C1 segment of cervical spinal cord (tissue), 14 donors: ENCODE measurements at regions not wholly inside any gene's neighbourhood (a gene's known extent, or its start where the extent isn't known, plus 50 kb on each side); places are given as distances from the start of the nearest gene placed in this dataset.

Source experiments
- DNase-seq, 14 donors: peaks; one replicate each; lab custom pipeline; 2025; lab: John Stamatoyannopoulos, UW

DNA sequence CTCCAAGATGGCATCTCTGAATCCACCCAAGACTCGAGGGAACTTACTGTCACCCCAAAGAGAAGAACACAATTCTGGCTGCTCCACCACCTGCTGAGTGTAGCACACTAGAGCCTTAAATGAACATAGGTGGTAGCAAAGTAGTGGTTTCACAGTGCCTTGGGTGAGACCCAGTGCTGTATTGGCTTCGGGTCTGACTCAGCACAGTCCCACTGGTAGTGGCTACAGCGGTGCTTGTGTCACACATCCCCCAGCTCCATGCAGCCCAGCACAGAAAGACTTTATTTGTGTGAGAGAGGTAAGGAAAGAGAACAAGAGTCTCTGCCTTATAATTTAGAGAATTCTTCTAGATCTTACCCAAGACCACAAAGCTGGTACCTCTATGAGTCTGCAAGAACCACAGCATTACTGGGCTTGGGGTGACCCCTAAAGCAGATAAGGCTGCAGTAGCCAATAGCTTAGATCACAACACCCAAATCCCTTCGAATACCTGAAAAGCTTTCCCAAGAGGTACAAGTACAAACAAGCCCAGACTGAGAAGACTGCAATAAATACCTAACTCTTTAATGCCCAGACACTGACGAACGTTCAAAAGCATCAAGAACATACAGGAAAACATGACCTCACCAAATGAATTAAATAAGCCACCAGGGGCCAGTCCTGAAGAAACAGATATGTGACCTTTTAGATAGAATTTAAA, 83.3 kb upstream of the SLC38A4 start:
- DNase-seq: no peak

DNA sequence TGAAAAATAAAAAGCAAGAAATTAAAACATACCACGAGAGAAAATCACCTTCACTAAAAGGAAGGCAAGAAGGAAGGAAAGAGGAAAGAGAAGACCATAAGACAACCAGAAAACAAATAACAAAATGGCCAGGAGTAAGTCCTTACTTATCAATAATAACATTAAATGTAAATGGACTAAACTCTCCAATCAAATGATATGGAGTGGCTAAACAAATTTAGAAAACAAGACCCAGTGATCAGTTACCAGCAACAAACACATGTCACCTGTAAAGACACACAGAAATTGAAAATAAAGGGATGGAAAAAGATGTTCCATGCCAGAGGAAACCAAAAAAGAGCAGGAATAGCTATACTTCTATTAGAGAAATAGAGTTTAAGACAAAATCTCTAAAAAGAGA, 85.0 kb upstream of the SLC38A4 start:
- DNase-seq: no peak

DNA sequence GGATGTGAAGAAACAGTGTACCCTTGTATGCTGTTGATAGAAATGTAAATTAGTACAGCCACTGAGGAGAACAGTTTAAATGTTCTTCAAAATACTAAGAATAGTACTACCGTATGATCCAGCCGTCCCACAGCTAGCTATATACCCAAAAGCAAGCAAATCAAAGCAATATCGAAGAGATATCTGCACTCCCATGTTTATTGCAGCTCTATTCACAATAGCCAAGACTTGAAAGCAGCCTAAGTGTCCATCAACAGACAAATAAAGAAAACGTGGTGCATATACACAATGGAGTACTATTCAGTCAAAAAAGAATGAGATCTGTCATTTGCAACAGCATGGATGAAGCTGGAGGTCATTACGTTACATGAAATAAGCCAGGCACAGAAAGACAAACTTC, 88.5 kb upstream of the SLC38A4 start:
- no peak for DNase-seq

DNA sequence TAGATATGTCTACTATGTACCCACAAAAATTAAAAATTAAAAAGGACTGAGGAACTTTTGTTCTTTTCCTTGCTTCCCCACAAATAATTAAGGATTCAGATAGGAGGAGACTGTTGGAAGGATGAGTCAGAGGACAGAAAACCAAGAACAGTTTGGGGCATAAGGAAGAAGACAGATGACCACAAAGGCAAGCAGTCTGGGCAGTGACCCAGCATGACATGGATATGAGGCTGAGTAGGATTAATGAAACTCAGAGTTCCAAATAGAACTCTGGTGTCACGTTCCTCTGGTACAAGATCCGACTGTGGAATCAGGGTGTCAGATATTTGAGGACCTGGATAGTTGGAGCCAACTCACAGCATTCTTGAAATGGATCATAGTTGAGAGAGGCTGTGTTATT, 89.3 kb upstream of the SLC38A4 start:
- no peak for DNase-seq

DNA sequence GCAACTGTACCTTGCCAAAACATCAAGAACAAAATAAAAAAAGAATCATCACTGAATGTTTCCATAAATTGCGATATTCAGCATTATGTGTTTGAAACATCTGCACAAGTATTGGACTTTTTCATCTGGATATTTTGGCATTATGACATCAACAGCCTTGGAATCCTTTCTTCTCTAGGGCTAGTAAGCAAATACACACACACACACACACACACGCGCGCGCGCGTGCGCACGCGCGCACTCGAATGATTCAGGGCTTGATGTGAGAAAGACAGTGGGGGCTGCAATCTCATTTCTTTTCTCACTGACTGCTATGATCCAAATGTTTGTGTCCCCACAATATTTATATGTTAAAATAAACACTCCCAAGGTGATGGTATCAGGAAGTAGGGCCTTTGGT, 90.0 kb upstream of the SLC38A4 start:
- DNase-seq: no peak

DNA sequence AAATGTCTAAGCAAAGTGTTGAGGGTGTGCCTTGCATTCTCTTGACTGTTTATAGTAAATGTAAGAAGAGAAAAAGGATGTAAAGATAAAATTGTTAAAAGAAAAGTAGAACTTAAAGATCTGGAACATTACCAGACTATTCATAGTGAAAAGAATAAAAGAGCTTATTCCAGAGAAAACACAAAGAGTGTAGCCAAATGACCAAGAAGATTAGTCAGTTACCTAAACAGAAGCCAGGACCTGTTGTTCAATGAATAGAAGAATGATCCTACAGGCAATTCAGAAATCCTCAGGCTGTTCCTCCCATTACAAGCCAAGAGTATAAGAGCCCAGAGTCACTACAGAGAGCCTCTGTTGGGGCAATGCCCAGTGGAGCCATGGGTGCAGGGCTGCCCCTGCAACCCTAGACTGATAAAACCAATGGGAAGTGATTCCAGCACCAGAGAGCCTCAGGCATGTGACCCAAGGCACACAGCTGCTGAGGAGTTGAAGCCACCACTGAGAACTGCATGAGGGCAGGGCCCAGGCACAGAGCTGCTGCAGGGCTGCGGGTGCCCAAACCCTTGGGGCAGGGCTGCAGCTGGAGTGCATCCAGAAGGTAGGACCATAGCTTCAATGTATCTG, 91.1 kb upstream of the SLC38A4 start:
- no peak for DNase-seq

DNA sequence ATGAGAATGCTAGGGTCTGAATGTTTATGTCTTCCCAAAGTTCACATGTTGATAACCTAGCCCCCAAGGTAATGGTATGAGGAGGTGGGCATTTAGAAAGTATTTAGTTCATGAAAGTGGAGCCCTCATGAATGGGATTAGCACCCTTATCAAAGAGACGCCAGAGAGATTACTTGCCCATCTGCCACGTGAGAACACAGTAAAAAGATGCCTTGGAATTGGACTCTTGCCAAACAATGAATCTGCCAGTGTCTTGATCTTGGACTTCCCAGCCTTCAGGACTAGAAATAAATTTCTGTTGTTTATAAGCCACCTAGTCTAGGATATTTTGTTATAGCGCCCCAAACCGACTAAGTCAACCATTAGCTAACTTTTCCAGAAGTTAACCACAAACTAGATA, 92.0 kb upstream of the SLC38A4 start:
- DNase-seq: no peak

DNA sequence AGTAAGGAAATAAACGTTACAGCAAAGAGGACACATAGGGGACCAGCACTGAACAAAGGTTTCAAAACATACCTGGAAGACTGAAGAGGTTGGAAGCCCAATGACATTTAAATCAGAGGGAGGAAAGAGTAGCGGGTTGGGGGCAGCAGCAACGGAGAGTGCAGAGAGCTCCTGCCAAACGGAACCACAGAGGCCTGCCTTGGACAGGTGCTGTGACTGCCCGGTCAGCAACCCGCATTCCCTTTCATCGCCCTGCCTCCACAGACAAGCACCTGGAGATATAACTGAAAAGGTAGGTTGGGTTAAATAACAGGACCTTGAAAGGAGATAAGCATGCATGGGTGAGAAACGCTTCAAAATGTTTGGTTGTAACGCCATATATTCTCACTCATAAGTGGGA, 92.8 kb upstream of the SLC38A4 start:
- DNase-seq: no peak

DNA sequence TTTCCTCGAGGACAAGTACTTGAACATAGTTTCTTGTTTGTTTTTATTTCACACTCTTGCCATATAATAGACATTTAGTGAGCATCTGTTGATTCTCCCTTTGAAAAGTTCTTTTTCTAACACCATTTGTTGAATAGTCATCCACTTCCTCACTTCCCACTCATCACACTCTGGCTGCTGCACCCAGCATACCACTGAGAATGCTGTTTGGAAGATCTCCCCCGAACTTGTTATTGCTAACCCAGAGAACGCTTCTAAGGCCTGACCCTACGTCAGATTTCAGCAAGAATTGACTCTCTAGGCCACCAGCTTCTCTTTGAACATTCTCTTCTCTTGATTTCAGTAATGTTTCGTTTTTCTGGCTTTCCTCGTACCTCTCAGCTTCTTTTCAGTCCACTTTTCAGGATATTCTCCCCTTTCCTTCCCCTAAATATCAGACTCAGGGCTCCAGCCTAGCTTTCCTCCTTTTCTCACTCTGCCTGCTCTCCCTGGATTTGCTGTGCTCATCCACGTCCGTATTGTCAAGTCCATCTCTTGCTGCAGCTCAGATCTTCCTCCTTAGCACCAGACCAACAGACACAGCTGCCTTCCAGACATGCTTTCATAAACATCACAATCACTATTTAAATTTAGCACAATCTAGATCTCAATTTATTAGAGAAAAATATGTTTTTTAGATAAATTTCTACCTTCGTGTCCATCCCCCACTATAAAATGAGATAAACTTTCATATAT, 94.0 kb upstream of the SLC38A4 start:
- DNase-seq: no peak

DNA sequence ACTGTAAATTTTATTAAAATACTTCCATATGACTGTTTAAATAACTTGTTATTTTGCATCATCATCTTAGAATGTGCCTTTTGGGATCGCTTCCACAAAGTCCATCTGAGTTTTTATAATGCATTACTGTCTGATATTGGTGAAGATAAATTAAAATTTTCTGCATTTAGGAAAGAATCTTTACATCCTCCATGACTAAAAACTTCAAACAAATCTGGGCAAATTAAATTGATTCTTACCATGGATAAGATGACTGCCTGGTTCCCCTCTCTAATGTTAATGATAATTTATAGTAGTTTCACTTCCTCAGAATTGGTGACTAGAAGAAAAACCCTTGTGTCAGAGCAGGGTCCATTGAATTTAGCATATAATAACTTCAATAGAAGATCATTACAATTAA, 94.7 kb upstream of the SLC38A4 start:
- DNase-seq: no peak

DNA sequence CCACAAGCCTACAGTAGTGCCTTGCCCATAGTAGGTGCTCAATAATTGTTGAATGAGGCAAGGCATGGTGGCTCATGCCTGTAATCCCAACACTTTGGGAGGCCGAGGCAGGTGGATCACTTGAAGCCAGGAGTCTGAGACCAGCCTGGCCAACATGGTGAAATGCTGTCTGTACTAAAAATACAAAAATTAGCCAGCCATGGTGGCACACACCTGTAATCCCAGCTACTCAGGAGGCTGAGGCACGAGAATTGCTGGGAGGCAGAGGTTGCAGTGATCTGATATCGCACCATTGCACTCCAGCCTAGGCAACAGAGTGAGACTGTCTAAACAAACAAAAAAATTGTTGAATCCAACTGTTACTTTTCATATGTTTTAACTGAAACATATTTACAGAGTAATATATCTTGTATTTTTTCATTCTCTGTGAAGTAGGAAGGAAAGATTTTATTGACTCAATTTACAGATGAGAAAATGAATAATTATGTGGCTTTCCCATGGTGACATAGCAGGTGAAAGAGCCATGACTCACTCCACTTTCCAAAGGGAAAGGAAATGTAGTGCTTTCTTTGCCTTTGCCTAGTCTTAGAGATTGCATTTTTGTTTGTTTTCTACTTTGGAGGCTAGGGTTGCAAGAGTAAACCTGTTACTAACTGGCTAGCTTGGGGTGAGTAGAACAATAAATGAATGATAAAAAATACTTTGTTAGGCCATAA, 95.4 kb upstream of the SLC38A4 start:
- no peak for DNase-seq

DNA sequence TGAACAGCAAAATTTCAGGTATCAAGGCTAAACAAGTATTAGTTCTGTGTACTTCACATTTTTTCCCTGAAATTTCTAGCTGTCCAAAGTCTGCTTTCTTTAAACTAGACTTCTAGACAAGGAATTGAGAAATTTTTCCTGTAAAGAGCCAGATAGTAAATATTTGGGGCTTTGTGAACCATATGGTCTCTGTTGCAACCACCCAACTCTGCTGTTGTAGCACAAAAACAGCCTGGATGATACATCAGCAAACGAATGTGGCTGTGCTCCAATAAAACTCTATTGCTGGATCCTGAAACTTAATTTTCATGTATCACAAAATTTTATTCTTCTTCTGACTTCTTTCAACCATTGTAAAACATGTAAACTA, 96.0 kb upstream of the SLC38A4 start:
- no peak for DNase-seq

DNA sequence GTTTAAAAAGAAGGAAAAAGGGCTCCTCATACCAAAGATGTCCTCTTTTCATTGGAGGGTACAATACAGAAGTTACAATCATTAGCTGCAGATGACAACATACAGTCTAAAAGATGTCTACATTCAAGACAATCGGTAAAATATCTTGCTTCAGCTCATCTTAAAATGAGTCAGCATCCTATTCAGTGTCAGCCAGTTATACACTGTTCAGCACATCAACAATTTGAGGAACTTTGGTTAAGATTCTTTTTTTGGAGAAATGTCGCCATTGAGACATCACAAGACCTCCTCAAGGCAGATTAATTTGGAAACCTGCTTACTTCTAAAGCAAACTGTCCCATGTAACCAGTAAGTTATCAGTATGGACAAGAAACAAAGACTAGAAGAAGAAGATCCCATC, 100.7 kb upstream of the SLC38A4 start:
- DNase-seq: no peak

DNA sequence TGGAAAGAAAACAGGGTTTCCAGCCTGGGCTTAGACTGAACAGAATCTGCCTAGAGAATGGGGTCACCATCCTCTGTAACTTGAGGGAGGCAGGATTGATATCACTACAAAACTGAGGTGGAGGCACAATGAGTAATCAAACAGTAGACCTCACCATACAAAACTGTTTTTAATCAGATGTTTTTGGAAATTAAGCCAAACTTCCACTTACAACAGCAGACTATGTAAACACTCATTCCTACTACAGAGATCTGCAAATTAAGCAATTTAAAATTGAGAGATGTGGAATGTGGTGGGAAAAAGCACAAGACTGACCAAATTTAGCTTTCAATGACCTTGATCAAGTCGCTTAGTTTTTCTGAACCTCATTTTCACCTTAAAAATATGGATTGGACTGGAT, 104.3 kb upstream of the SLC38A4 start:
- DNase-seq: no peak

DNA sequence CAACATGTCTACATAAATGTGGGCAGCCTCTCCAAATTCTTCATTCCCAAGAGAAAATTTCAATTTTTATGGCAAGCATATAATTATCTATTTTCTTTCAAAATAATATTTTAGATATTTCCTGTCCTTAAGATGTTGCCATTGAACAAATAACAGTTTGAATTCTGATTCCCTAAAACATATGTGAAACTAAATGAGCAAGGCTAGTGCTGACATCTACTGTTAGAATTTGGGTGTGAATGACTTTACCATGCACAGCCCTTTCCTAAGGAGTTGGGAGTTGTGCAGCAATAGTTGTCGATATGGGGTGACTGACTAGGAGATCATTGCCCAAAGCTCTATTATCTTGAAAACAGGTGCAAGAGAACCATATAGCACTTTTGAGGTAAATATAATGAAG, 108.2 kb upstream of the SLC38A4 start:
- DNase-seq: no peak

DNA sequence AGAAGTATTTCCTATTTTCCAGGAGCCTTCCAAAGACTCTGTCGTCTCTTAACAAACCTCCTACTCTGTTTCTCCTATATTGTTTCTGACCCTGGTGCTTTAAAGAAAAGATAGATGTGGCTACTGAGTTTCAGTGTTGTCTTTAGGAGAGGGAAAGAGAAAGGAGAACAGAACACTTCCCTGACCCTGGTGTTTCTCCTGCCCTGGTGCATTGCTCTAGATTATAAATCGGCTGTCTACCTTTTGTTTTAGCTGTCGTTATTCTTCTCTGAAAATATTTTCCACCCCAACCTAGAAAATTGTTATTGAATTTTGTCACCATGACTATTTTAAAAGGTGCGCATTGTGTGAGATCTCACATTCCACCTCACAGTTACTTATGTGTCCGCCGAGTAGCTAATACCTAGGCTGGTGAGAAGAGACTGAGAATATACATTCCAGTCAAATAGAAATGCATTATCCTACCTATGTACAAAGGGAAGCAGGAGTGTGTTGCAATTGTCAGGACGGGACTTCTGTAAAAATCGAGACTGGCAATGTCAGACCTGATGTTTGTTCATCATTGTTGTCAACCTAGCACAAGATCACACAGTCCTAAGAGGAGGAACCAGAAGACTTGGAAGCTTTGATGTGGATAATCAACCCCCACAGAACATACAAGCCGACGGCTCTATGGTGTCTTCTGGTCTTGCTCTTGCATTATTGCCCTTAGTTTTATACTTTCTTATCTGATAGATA, 108.7 kb upstream of the SLC38A4 start:
- no peak for DNase-seq

DNA sequence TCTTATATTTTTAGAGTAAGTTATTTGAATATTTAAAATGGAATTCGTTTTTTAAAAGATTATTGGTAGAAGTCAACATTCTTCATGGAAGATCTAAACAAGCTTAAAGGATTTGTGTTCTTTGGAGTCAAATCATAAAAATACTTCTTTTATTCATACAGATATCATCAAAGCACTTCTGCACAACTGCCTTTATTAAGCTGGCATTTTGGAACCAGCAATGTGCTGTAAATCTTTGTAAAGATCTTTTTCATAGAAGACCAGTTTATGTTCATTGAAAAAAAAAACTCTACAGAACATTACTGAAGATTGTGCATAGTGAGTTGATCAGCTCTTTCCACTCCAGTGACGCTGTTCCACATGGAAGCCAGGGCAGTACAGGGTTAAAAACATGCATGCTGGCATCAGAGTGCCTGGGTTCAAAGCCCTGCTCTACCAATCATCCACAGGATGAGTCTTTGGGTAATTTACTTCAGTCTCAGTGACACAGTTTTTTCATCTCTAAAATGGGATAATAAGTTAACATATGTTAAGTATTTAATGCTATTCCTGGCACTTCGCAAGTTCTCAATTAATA, 109.6 kb upstream of the SLC38A4 start:
- no peak for DNase-seq

DNA sequence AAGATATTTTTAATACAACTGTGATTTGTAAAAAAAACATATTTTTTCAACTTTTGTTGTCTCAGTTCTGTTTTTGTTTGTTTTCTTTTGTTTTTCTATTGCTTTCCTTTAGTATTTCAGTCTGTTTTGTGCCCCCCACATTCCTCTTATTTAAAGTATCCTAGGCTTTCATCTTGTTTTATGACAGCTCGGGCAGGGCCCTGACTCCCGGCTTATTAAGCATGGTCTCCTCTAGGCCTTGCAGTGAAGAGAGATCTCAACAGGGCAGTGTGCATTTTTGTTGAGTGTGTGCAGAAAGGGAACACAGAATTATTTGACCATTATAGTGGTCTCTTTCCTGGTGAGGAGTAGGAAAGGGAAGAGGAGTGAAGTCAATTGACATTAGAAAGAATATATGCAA, 110.2 kb upstream of the SLC38A4 start:
- no peak for DNase-seq

DNA sequence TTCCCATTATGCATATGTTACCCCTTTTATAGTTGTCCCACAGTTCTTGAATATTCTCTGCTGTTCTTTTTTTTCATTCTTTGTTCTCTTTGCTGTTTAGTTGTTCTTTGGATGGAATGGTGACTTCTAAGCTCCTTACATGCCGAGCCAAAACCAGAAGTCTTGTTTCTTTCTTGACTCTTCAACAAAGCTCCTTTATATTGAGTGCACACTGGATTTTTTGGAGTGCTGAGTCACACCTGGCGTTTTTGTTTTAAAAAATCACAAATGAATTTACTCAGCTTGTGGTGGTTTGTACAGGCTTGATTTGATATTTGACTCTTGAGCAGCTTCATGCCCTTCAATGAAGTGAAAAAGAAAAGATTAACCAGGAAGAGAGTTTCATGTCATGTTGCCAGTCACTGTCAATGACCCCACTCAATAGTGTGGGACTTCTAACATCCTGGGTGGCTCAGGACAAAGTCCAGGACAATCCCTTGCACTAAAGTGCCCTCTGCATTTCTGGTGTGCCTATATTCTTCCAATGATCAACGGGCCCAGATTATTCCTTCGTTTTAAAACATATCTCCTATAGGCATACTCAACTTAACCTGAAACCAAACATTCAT, 112.4 kb upstream of the SLC38A4 start:
- no peak for DNase-seq

DNA sequence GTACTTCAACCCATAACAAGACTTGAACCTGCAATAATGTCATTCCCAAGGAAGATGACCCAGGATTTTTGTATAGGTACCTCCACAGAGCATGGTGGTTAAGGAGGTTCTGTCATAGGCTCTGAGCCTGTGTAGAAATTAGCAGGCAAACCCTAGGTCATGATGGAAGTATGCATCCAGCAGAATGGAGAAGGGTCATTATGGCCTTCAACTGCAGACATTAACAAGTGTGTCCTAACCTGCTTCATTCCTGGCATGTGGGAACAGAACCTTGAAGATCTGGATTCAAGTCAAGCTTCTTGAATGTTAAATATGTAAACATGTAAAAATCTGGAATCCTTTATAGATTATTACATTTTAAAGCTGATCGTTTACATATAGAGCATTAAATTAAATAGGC, 116.2 kb upstream of the SLC38A4 start:
- no peak for DNase-seq

DNA sequence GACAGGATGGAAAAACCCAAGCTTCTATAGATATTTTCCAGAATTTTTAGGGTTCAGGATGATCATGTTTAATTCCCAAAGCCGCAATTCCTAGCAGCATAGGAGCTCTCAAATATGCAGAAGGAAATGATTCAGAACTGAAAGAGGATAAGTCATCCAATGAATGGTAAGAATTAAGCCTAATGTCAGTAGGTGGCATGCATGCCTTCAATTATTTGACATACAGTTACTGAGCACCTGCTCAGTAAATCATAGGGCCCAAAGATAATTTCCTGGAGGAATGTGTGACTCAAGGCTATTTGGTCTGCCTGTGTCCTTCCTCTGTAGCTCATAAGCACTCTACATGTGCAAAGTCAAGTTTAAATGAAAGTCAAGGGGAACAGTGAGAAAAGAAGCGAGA, 116.8 kb upstream of the SLC38A4 start:
- DNase-seq: no peak
